H1 (cell line): ENCODE measurements at regions not wholly inside any gene's neighbourhood (a gene's known extent, or its start where the extent isn't known, plus 50 kb on each side); places are given as distances from the start of the nearest gene placed in this dataset.

Source experiments
- CTCF ChIA-PET: fragments of 300-600 bp; sonication (Branson Sonifier 250); formaldehyde crosslinking; loops from one replicate; lab custom pipeline; 2021; ENCODE audit not compliant: partially characterized antibody; lab: Charles Lee
- POLR2A ChIA-PET: fragments of 300-600 bp; sonication (Branson Sonifier 250); formaldehyde crosslinking; loops from one replicate; lab custom pipeline; 2021; ENCODE audit warnings: inconsistent platforms; ENCODE audit not compliant: partially characterized antibody; lab: Charles Lee
- DNase-seq, 2 experiments: peaks; one replicate each; pipeline versions ENCODE4 v3.0.0 to v3.0.0-alpha.2; 2010 to 2022; ENCODE audit warnings: low spot score in 2 of 2, low read depth in 1 of 2, mixed read lengths in 1 of 2
- FAIRE-seq: peaks from 2 replicates; lab custom pipeline; 2011; peaks lifted over from hg19 to GRCh38; lab: Jason Lieb, UNC
- H2AFZ ChIP-seq: 2 replicates; pipeline ENCODE4 v1.8.1; 2012; ENCODE audit warnings: low read length, inconsistent platforms
- H2AK5ac ChIP-seq: 2 replicates; pipeline ENCODE4 v1.6.1; 2013; ENCODE audit warnings: low read depth, low read length
- H2BK120ac ChIP-seq: replicated peaks from 2 replicates; pipeline ENCODE3; 2013; ENCODE audit warnings: low read depth, low read length, inconsistent platforms
- H2BK12ac ChIP-seq: 2 replicates; pipeline ENCODE4 v1.6.1; 2013; ENCODE audit warnings: low read depth, low read length
- H2BK15ac ChIP-seq: 2 replicates; pipeline ENCODE4 v1.6.1; 2013; ENCODE audit warnings: low read length
- H2BK20ac ChIP-seq: 2 replicates; pipeline ENCODE4 v1.6.1; 2013; ENCODE audit warnings: low read length
- H2BK5ac ChIP-seq: 2 replicates; pipeline ENCODE4 v1.6.1; 2013; ENCODE audit warnings: low read depth, low read length
- H3K14ac ChIP-seq: 2 replicates; pipeline ENCODE4 v1.6.1; 2013; ENCODE audit warnings: inconsistent platforms; ENCODE audit not compliant: insufficient read length
- H3K18ac ChIP-seq: 2 replicates; pipeline ENCODE4 v1.6.1; 2013; ENCODE audit warnings: low read length; ENCODE audit errors: extremely low read depth
- H3K23ac ChIP-seq: 2 replicates; pipeline ENCODE4 v1.6.1; 2013; ENCODE audit warnings: inconsistent platforms; ENCODE audit not compliant: insufficient read length
- H3K23me2 ChIP-seq: 2 replicates; pipeline ENCODE4 v1.6.1; 2013; ENCODE audit warnings: low read depth, low read length
- H3K27ac ChIP-seq: 2 replicates; pipeline ENCODE4 v1.6.1; 2011; ENCODE audit warnings: low read depth, low read length, inconsistent platforms
- H3K27me3 ChIP-seq, 4 experiments: replicated peaks in 1 of 4; 1 replicate in 1 of 4; 2 replicates in 3 of 4; pipeline versions ENCODE4 v1.6.1 to v1.8.1; 2011 to 2013; ENCODE audit warnings: low read length in 3 of 4, mild to moderate bottlenecking in 3 of 4, inconsistent platforms in 2 of 4, mixed read lengths in 2 of 4, moderate library complexity in 1 of 4; ENCODE audit not compliant: control insufficient read depth in 3 of 4, insufficient read depth in 3 of 4; ENCODE audit errors: extremely low read depth in 1 of 4
- H3K36me3 ChIP-seq, 4 experiments: 2 replicates each; pipeline versions ENCODE4 v1.6.1 to v1.8.1; 2011 to 2013; ENCODE audit warnings: mild to moderate bottlenecking in 4 of 4, low read length in 3 of 4, moderate library complexity in 2 of 4, control low read depth in 1 of 4, inconsistent platforms in 1 of 4; ENCODE audit not compliant: insufficient read depth in 4 of 4, control insufficient read depth in 2 of 4
- H3K4ac ChIP-seq: replicated peaks from 2 replicates; pipeline ENCODE3; 2013; ENCODE audit warnings: low read length, low read depth, mixed read lengths, inconsistent platforms; ENCODE audit not compliant: insufficient read length
- H3K4me1 ChIP-seq, 4 experiments: replicated peaks in 1 of 4; 1 replicate in 1 of 4; 2 replicates in 3 of 4; pipeline versions ENCODE4 v1.6.1 to v1.8.1; 2011 to 2013; ENCODE audit warnings: low read length in 3 of 4, inconsistent platforms in 2 of 4, mixed read lengths in 1 of 4; ENCODE audit not compliant: insufficient read depth in 4 of 4, control insufficient read depth in 3 of 4
- H3K4me2 ChIP-seq, 2 experiments: 2 replicates each; pipeline versions ENCODE4 v1.6.1 to v1.8.1; 2011 to 2013; ENCODE audit warnings: low read depth in 2 of 2, low read length in 2 of 2, control low read depth in 1 of 2, inconsistent platforms in 1 of 2, mild to moderate bottlenecking in 1 of 2; ENCODE audit not compliant: insufficient read depth in 1 of 2
- H3K4me3 ChIP-seq, 4 experiments: fragments of 200-600, 300-600 bp in 1 of 4; sonication (generic), shearing (Covaris generic), sonication (Bioruptor Twin) in 1 of 4; 2 replicates each; pipeline versions ENCODE4 v1.5.1 to v1.8.1; 2011 to 2016; ENCODE audit warnings: low read length in 4 of 4, low read depth in 3 of 4, control low read depth in 2 of 4, inconsistent platforms in 2 of 4, mild to moderate bottlenecking in 2 of 4, mixed read lengths in 1 of 4, moderate library complexity in 1 of 4; ENCODE audit not compliant: insufficient read depth in 2 of 4; ENCODE audit errors: extremely low read depth in 1 of 4
- H3K56ac ChIP-seq: replicated peaks from 2 replicates; pipeline ENCODE3; 2013; ENCODE audit warnings: low read depth, mild to moderate bottlenecking, mixed read lengths, low read length, inconsistent platforms; ENCODE audit not compliant: insufficient read length
- H3K79me1 ChIP-seq: 2 replicates; pipeline ENCODE4 v1.6.1; 2013; ENCODE audit warnings: low read depth, low read length, control low read depth
- H3K79me2 ChIP-seq, 2 experiments: 2 replicates each; pipeline versions ENCODE4 v1.6.1 to v1.8.1; 2012 to 2013; ENCODE audit warnings: low read length in 2 of 2, mild to moderate bottlenecking in 2 of 2, inconsistent platforms in 1 of 2; ENCODE audit not compliant: insufficient read depth in 2 of 2, control insufficient read depth in 1 of 2
- H3K9ac ChIP-seq, 4 experiments: replicated peaks in 1 of 4; 1 replicate in 1 of 4; 2 replicates in 3 of 4; pipeline versions ENCODE4 v1.6.1 to v1.8.1; 2011 to 2013; ENCODE audit warnings: low read depth in 3 of 4, low read length in 3 of 4, control low read depth in 2 of 4, mild to moderate bottlenecking in 2 of 4, moderate library complexity in 2 of 4, inconsistent platforms in 1 of 4; ENCODE audit errors: extremely low read depth in 1 of 4
- H3K9me3 ChIP-seq, 2 experiments: 2 replicates each; pipeline versions ENCODE4 v1.6.1 to v1.8.1; 2012 to 2013; ENCODE audit warnings: mild to moderate bottlenecking in 2 of 2, moderate library complexity in 2 of 2, control low read depth in 1 of 2, inconsistent platforms in 1 of 2, low read depth in 1 of 2, low read length in 1 of 2, mixed read lengths in 1 of 2; ENCODE audit not compliant: insufficient read depth in 2 of 2
- H4K20me1 ChIP-seq, 2 experiments: replicated peaks in 1 of 2; 2 replicates each; pipeline versions ENCODE3 to v1.8.1; 2011 to 2013; ENCODE audit warnings: inconsistent platforms in 2 of 2, low read length in 2 of 2, mild to moderate bottlenecking in 1 of 2; ENCODE audit not compliant: insufficient read depth in 2 of 2, control insufficient read depth in 1 of 2
- H4K5ac ChIP-seq: 2 replicates; pipeline ENCODE4 v1.6.1; 2013; ENCODE audit warnings: low read length, low read depth, mixed read lengths, inconsistent platforms; ENCODE audit not compliant: insufficient read length
- H4K8ac ChIP-seq: 2 replicates; pipeline ENCODE4 v1.8.0; 2013; ENCODE audit warnings: mild to moderate bottlenecking, moderate library complexity, low read length, inconsistent platforms; ENCODE audit not compliant: insufficient read depth; ENCODE audit errors: extremely low read depth
- H4K91ac ChIP-seq: replicated peaks from 2 replicates; pipeline ENCODE3; 2013; ENCODE audit warnings: low read length, mixed read lengths, inconsistent platforms; ENCODE audit not compliant: insufficient read length
- POU5F1 ChIP-seq: IDR thresholded peaks from 2 replicates; pipeline ENCODE4 v1.6.1; 2011; ENCODE audit warnings: low read depth, mild to moderate bottlenecking, low read length, moderate library complexity
- RAD21 ChIP-seq, 2 experiments: IDR thresholded peaks in 1 of 2; conservative IDR thresholded peaks in 1 of 2; 2 replicates each; pipeline ENCODE4 v1.6.1; 2011; ENCODE audit warnings: low read depth in 2 of 2, low read length in 2 of 2, improper control_type of control experiment in 1 of 2, inconsistent platforms in 1 of 2, mild to moderate bottlenecking in 1 of 2, moderate library complexity in 1 of 2
- YY1 ChIP-seq: IDR thresholded peaks from 2 replicates; pipeline ENCODE4 v1.6.1; 2011; ENCODE audit warnings: low read depth, mild to moderate bottlenecking, low read length
- WGBS, 2 experiments: shearing (Covaris generic) in 1 of 2; methylation state at CpG; one replicate each; pipeline versions ENCODE4 v1.1.6 to v1.1.7; 2013 to 2015; ENCODE audit warnings: low lambda C conversion rate in 2 of 2, mixed read lengths in 2 of 2, inconsistent platforms in 1 of 2, low coverage in 1 of 2, missing lambda C conversion rate in 1 of 2; ENCODE audit not compliant: insufficient replicate concordance in 2 of 2, insufficient coverage in 1 of 2, insufficient read length in 1 of 2; ENCODE audit errors: extremely low coverage in 1 of 2, missing lambda C conversion rate in 1 of 2; 5-methylcytosine and 5-hydroxymethylcytosine counted together
- TF ChIP-seq, protein P1 (sequence below): IDR thresholded peaks from 2 replicates; pipeline ENCODE4 v1.6.1; 2012; ENCODE audit warnings: inconsistent platforms
- TF ChIP-seq, protein P2 (sequence below), 3 experiments: IDR thresholded peaks; 1 replicate in 2 of 3; 2 replicates in 1 of 3; pipeline versions ENCODE4 v1.5.1 to v1.6.1; 2011; ENCODE audit warnings: low read length in 3 of 3, mild to moderate bottlenecking in 3 of 3, inconsistent platforms in 2 of 3, low read depth in 1 of 3, moderate library complexity in 1 of 3; ENCODE audit not compliant: insufficient read depth in 1 of 3; ENCODE audit errors: control extremely low read depth in 1 of 3

DNA sequence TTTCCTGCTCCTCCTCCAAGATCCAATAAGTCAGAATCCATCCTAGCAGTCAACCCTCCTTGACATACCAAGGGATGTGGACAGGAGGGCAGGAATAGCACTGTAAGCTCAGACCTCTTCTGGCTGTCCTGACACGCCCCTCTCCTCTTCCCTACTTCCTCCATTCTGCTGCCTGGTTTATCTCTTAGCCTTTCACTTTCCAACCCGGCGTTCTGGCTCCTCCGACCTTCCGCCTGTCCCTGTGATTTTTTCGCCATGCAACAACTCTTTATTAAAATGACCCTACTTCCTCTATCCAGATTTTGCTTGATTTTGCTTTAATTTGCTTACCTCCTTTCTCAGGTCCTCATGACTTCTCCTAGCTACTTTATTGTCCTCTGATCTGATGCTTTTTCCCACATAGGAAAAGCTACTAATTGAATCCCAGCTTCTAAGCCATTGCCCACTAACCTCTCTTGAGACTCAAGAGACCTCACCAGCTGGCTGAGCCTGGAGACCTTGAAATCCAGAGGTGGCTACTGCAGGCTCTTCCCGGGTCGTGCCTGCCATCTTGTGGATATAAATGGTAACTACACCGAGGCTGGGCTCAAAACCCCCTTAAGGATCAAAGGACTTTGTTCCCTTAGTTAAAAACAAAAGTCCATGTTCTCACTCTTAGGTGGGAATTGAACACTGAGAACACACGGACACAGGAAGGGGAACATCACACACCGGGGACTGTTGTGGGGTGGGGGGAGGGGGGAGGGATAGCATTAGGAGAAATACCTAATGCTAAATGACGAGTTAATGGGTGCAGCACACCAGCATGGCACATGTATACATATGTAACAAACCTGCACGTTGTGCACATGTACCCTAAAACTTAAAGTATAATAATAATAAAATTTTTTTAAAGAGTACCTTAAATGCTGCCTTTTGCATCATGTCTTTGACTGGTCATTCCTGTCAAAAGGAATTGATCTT is 139.4 kb downstream of the AKAIN1 start:
- no peak overlapping the region for H3K56ac ChIP-seq
- H3K4me2 ChIP-seq: no peak overlapping the region
- H2BK20ac ChIP-seq: no peak overlapping the region
- no peak overlapping the region for H2AFZ ChIP-seq
- H2BK12ac ChIP-seq: no peak overlapping the region
- no peak overlapping the region for H4K8ac ChIP-seq
- no peaks in the 10 kb centered on the region for H3K79me2 ChIP-seq
- H3K4ac ChIP-seq: no peak overlapping the region
- no peak overlapping the region for H2BK120ac ChIP-seq
- ChIA-PET POLR2A (no interaction called here), CTCF (interaction anchor here (0.5 to 2.3 kb wide), 31 partner anchors 9 to 1760 kb away, joined by 3 to 10 read pairs (median 3); no protein-coding TSS in a partner anchor)
- no peak overlapping the region for H4K91ac ChIP-seq
- H3K9me3 ChIP-seq: no peaks in the 10 kb centered on the region
- peak overlapping the region; percentile 15; the same call in 1 of the 2 replicates for H2BK5ac ChIP-seq
- H3K27ac ChIP-seq: no peak overlapping the region
- H3K9ac ChIP-seq: no peak overlapping the region
- no peak overlapping the region for H3K4me3 ChIP-seq
- no peaks in the 10 kb centered on the region for H3K23me2 ChIP-seq
- TF ChIP-seq, protein P1, sequence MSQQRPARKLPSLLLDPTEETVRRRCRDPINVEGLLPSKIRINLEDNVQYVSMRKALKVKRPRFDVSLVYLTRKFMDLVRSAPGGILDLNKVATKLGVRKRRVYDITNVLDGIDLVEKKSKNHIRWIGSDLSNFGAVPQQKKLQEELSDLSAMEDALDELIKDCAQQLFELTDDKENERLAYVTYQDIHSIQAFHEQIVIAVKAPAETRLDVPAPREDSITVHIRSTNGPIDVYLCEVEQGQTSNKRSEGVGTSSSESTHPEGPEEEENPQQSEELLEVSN: no peak
- TF ChIP-seq, protein P2, sequence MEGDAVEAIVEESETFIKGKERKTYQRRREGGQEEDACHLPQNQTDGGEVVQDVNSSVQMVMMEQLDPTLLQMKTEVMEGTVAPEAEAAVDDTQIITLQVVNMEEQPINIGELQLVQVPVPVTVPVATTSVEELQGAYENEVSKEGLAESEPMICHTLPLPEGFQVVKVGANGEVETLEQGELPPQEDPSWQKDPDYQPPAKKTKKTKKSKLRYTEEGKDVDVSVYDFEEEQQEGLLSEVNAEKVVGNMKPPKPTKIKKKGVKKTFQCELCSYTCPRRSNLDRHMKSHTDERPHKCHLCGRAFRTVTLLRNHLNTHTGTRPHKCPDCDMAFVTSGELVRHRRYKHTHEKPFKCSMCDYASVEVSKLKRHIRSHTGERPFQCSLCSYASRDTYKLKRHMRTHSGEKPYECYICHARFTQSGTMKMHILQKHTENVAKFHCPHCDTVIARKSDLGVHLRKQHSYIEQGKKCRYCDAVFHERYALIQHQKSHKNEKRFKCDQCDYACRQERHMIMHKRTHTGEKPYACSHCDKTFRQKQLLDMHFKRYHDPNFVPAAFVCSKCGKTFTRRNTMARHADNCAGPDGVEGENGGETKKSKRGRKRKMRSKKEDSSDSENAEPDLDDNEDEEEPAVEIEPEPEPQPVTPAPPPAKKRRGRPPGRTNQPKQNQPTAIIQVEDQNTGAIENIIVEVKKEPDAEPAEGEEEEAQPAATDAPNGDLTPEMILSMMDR (IDR thresholded peaks at IDR 0.05; ENCODE audit: control extremely low read depth in 1 of 3, insufficient read depth in 1 of 3, low read depth in 1 of 3, low read length in 3 of 3): peak; percentile 59 to 85 (median 84)
- TF ChIP-seq POU5F1 (no peak), RAD21 (IDR thresholded peaks at IDR 0.05 in 1 of 2, conservative IDR thresholded peaks at IDR 0.05 in 1 of 2; ENCODE audit: low read depth in 2 of 2, low read length in 2 of 2) (peak; percentile 99), YY1 (0 out of 2 replicates have a peak, but pooled peaks have one; percentile 19)
- no peak overlapping the region for H4K5ac ChIP-seq
- 0 out of 7 replicates have a peak, but pooled peaks cover 0 to 2% (median 0%) of the 10 kb centered on the region in 4 experiments for H3K27me3 ChIP-seq
- no peaks in the 10 kb centered on the region for H3K79me1 ChIP-seq
- H3K14ac ChIP-seq: no peak overlapping the region
- 49% methylated on average over 12 of the region's 13 CpGs; no CpG with 5 or more reads in 1 of the 2 experiments for WGBS, 2 experiments
- FAIRE-seq: peak; percentile 39
- H3K4me1 ChIP-seq: no peaks in the 10 kb centered on the region
- no peaks in the 10 kb centered on the region for H4K20me1 ChIP-seq
- peak; percentile 46 to 82 for DNase-seq
- H2BK15ac ChIP-seq: no peak overlapping the region
- no peak overlapping the region for H3K18ac ChIP-seq
- no peaks in the 10 kb centered on the region for H3K36me3 ChIP-seq
- H2AK5ac ChIP-seq: no peak overlapping the region
- H3K23ac ChIP-seq: no peak overlapping the region
